Sigmoid colon (tissue), 6 donors: ENCODE measurements at regions not wholly inside any gene's neighbourhood (a gene's known extent, or its start where the extent isn't known, plus 50 kb on each side); places are given as distances from the start of the nearest gene placed in this dataset.

ENCODE experiments used
- DNase-seq: peaks from one replicate; pipeline ENCODE4 v3.0.0-alpha.2; 2019
- H3K27ac ChIP-seq, 4 donors: fragments of 200-600 bp; sonication (generic); one replicate each; pipeline ENCODE4 v1.5.1; 2016 to 2019; ENCODE audit warnings: mild to moderate bottlenecking in 1 of 4
- H3K27me3 ChIP-seq, 3 donors: fragments of 200-600 bp; sonication (generic); one replicate each; pipeline ENCODE4 v1.5.1; 2019; ENCODE audit warnings: mild to moderate bottlenecking in 1 of 3
- H3K36me3 ChIP-seq, 4 donors: fragments of 200-600 bp; sonication (generic); one replicate each; pipeline ENCODE4 v1.5.1; 2016 to 2019
- H3K4me1 ChIP-seq, 4 donors: fragments of 200-600 bp; sonication (generic); one replicate each; pipeline ENCODE4 v1.5.1; 2017 to 2019
- H3K4me3 ChIP-seq, 4 donors: fragments of 200-600 bp; sonication (generic); one replicate each; pipeline ENCODE4 v1.5.1; 2017 to 2019; ENCODE audit warnings: mild to moderate bottlenecking in 2 of 4, moderate library complexity in 1 of 4
- H3K9me3 ChIP-seq, 4 donors: fragments of 200-600 bp in 3 of 4; sonication (generic) in 3 of 4; one replicate each; pipeline versions ENCODE4 v1.5.1 to v1.6.1; 2013 to 2019
- EP300 ChIP-seq, 4 donors: sonication (generic); formaldehyde crosslinking; IDR thresholded peaks; one replicate each; pipeline ENCODE4 v1.6.1; 2017; ENCODE audit warnings: antibody characterized with exemption in 4 of 4
- POLR2A ChIP-seq, 2 donors: fragments of 450-650 bp; IDR thresholded peaks; one replicate each; pipeline ENCODE4 v1.6.1; 2016; ENCODE audit warnings: antibody characterized with exemption in 2 of 2, mild to moderate bottlenecking in 2 of 2, moderate library complexity in 2 of 2
- POLR2AphosphoS5 ChIP-seq, 4 donors: sonication (generic); formaldehyde crosslinking; IDR thresholded peaks; one replicate each; pipeline ENCODE4 v1.6.1; 2017; ENCODE audit warnings: antibody characterized with exemption in 4 of 4
- WGBS, 2 donors: extraction: QIAGEN DNeasy Blood & Tissue Kit; methylation state at CpG; one replicate each; pipeline ENCODE4 v1.1.7; 2013; 5-methylcytosine and 5-hydroxymethylcytosine counted together
- intact Hi-C: fragments of 100-400 bp; cut with DNase I; formaldehyde crosslinking; loops from one replicate; pipeline ENCODE4 v1.15.1; 2023
- TF ChIP-seq, protein P1 (sequence below), 4 experiments: fragments of 450-650 bp in 3 of 4; fragments of 200-600 bp in 1 of 4; IDR thresholded peaks; one replicate each; pipeline ENCODE4 v1.5.1; 2016 to 2019; ENCODE audit warnings: antibody characterized with exemption in 4 of 4, mild to moderate bottlenecking in 3 of 4, moderate library complexity in 2 of 4
- donor health status: healthy with polysubstance abuse.
- donor health status: healthy.

GRCh38 chr20:50364542-50364941, 145.6 kb upstream of the PTPN1 start:
- Histone ChIP-seq H3K27ac (no peak overlapping the region), H3K36me3 (no peaks in the 10 kb centered on the region), H3K4me1 (peaks cover 0 to 10% (median 5%) of the 10 kb centered on the region in 4 donors), H3K4me3 (no peak overlapping the region), H3K9me3 (no peaks in the 10 kb centered on the region), H3K27me3 (no peaks in the 10 kb centered on the region)
- no peak for TF ChIP-seq POLR2A (IDR thresholded peaks at IDR 0.05)
- TF ChIP-seq, protein P1, sequence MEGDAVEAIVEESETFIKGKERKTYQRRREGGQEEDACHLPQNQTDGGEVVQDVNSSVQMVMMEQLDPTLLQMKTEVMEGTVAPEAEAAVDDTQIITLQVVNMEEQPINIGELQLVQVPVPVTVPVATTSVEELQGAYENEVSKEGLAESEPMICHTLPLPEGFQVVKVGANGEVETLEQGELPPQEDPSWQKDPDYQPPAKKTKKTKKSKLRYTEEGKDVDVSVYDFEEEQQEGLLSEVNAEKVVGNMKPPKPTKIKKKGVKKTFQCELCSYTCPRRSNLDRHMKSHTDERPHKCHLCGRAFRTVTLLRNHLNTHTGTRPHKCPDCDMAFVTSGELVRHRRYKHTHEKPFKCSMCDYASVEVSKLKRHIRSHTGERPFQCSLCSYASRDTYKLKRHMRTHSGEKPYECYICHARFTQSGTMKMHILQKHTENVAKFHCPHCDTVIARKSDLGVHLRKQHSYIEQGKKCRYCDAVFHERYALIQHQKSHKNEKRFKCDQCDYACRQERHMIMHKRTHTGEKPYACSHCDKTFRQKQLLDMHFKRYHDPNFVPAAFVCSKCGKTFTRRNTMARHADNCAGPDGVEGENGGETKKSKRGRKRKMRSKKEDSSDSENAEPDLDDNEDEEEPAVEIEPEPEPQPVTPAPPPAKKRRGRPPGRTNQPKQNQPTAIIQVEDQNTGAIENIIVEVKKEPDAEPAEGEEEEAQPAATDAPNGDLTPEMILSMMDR (IDR thresholded peaks at IDR 0.05), result no peak
- WGBS, 2 donors, result 60 to 80% methylated on average over 6 of the region's 6 CpGs
- intact Hi-C loops, result no loop called here
- DNase-seq, result no peak

- no peak overlapping the region for H3K4me3 ChIP-seq
- no peaks in the 10 kb centered on the region for H3K9me3 ChIP-seq
- TF ChIP-seq POLR2AphosphoS5 (IDR thresholded peaks at IDR 0.05) (peak in 2 of 4 donors; percentile 33 to 43), POLR2A (IDR thresholded peaks at IDR 0.05) (no peak), EP300 (IDR thresholded peaks at IDR 0.05) (no peak)
- TF ChIP-seq, protein P1 (IDR thresholded peaks at IDR 0.05), result no peak
- DNase-seq, result peak; percentile 85
- no peaks in the 10 kb centered on the region for H3K36me3 ChIP-seq
- H3K4me1 ChIP-seq, result peaks cover 0 to 10% (median 5%) of the 10 kb centered on the region in 4 donors
- intact Hi-C loops, result no loop called here
- 8 to 32% methylated on average over 7 of the region's 7 CpGs for WGBS, 2 donors
- H3K27ac ChIP-seq, result peak overlapping the region in 3 of 4 donors; percentile 2 to 56 (median 10)
- H3K27me3 ChIP-seq, result no peaks in the 10 kb centered on the region
Measured at GRCh38 chr20:50366270-50367103, 143.7 kb upstream of the PTPN1 start.

DNA sequence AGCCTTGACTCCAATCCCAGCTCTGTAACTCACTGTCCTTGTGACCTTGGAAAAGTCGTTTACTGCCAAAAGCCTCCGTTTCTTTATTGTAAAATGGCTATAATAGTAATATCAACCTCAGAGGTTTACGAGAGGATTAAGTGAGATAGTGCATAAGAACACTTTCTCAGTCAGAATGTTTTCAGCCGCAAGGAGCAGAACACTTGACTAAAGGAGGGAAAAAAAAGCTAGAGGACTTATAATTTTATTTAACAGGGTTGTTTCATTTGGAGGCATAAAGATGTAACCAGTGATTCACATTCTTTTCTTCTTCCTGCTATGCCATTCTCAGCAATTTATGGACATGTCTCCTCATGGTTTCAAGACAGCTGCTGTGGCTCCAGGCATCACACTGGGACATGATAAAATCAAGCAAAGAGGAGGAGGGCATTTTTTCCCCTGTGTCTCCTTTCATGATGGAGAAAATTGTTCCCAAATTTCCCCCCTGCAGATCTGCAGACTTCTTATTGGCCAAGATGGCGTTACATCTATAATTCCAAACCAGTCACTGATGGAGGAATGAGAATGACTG, 143.0 kb upstream of the PTPN1 start:
- no peaks in the 10 kb centered on the region for H3K36me3 ChIP-seq
- intact Hi-C loops, result no loop called here
- WGBS, 2 donors, result 31 to 61% methylated on average over 5 of the region's 5 CpGs
- DNase-seq, result no peak
- peak overlapping the region in 3 of 4 donors; percentile 2 to 56 (median 10) for H3K27ac ChIP-seq
- no peaks in the 10 kb centered on the region for H3K9me3 ChIP-seq
- TF ChIP-seq, protein P1 (IDR thresholded peaks at IDR 0.05), result no peak
- TF ChIP-seq POLR2AphosphoS5 (IDR thresholded peaks at IDR 0.05) (no peak), POLR2A (IDR thresholded peaks at IDR 0.05) (no peak), EP300 (IDR thresholded peaks at IDR 0.05) (no peak)
- peaks cover 0 to 10% (median 5%) of the 10 kb centered on the region in 4 donors for H3K4me1 ChIP-seq
- H3K27me3 ChIP-seq, result no peaks in the 10 kb centered on the region
- no peak overlapping the region for H3K4me3 ChIP-seq

- Histone ChIP-seq H3K4me3 (no peak overlapping the region), H3K27ac (no peak overlapping the region), H3K4me1 (peaks cover 0 to 10% (median 5%) of the 10 kb centered on the region in 4 donors), H3K27me3 (no peaks in the 10 kb centered on the region), H3K9me3 (no peaks in the 10 kb centered on the region), H3K36me3 (no peaks in the 10 kb centered on the region)
- 93 to 94% methylated on average over 9 of the region's 9 CpGs for WGBS, 2 donors
- intact Hi-C loops, result no loop called here
- no peak for DNase-seq
- no peak for TF ChIP-seq EP300 (IDR thresholded peaks at IDR 0.05)
- no peak for TF ChIP-seq POLR2A (IDR thresholded peaks at IDR 0.05)
- TF ChIP-seq, protein P1 (IDR thresholded peaks at IDR 0.05), result no peak
- TF ChIP-seq POLR2AphosphoS5 (IDR thresholded peaks at IDR 0.05), result no peak
Measured at GRCh38 chr20:50367739-50368375, 142.3 kb upstream of the PTPN1 start.
